ENCODE measurements at regions not wholly inside any gene's neighbourhood (a gene's known extent, or its start where the extent isn't known, plus 50 kb on each side); places are given as distances from the start of the nearest gene placed in this dataset.
A peak's percentile ranks its signal among the peaks of the same experiment; 100 is the strongest.

GRCh38 chr7:45988405-45989057 is 67.5 kb upstream of the IGFBP3 start:
- no peak for DNase-seq

GRCh38 chr7:45987521-45988290 is 66.6 kb upstream of the IGFBP3 start:
- no peak for DNase-seq

- DNase-seq: no peak
Observed at GRCh38 chr7:45986355-45987298, 65.6 kb upstream of the IGFBP3 start.

- no peak for DNase-seq
Observed at GRCh38 chr7:45985902-45986301, 64.8 kb upstream of the IGFBP3 start.

GRCh38 chr7:45984386-45985295 is 63.6 kb upstream of the IGFBP3 start:
- DNase-seq: no peak

- no peak for DNase-seq
Observed at GRCh38 chr7:45983720-45984255, 62.7 kb upstream of the IGFBP3 start.

GRCh38 chr7:45982907-45983719 is 62.0 kb upstream of the IGFBP3 start:
- DNase-seq: no peak

GRCh38 chr7:45982132-45982531 is 61.1 kb upstream of the IGFBP3 start:
- no peak for DNase-seq

- DNase-seq: no peak
Observed at GRCh38 chr7:45980973-45981372, 59.9 kb upstream of the IGFBP3 start.

GRCh38 chr7:45980181-45980905 is 59.3 kb upstream of the IGFBP3 start:
- DNase-seq: no peak

GRCh38 chr7:45979275-45980180 is 58.5 kb upstream of the IGFBP3 start:
- no peak for DNase-seq

- no peak for DNase-seq
Observed at GRCh38 chr7:45978731-45979211, 57.7 kb upstream of the IGFBP3 start.

GRCh38 chr7:45978010-45978681 is 57.1 kb upstream of the IGFBP3 start:
- peak in 1 of 5 donors; percentile 2 for DNase-seq

- DNase-seq: no peak
Observed at GRCh38 chr7:45977256-45977780, 56.2 kb upstream of the IGFBP3 start.

GRCh38 chr7:45976485-45976856 is 55.4 kb upstream of the IGFBP3 start:
- no peak for DNase-seq

GRCh38 chr7:45975847-45976484 is 54.9 kb upstream of the IGFBP3 start:
- DNase-seq: no peak

- DNase-seq: no peak
Observed at GRCh38 chr7:45975367-45975766, 54.3 kb upstream of the IGFBP3 start.
